Occipital lobe (tissue), 1 donor: ENCODE measurements at regions not wholly inside any gene's neighbourhood (a gene's known extent, or its start where the extent isn't known, plus 50 kb on each side); places are given as distances from the start of the nearest gene placed in this dataset.
"Not testable (repeated sequence)": the region's sequence is repeated elsewhere in the genome, so short reads cannot be mapped to it uniquely, and the experiment has no call there.

Experiments used
- DNase-seq: peaks from one replicate; lab custom pipeline; 2025; lab: John Stamatoyannopoulos, UW

GRCh38 chr14:86420131-86420530 lies 890.2 kb downstream of the FLRT2 start:
- no peak for DNase-seq

GRCh38 chr14:86414146-86414545 lies 884.2 kb downstream of the FLRT2 start:
- DNase-seq: no peak

GRCh38 chr14:86404989-86405649 lies 875.2 kb downstream of the FLRT2 start:
- DNase-seq: no peak

- no peak for DNase-seq
These were observed 874.5 kb downstream of the FLRT2 start for GRCh38 chr14:86404425-86404824.

- no peak for DNase-seq
These were observed 872.6 kb downstream of the FLRT2 start for GRCh38 chr14:86402545-86402944.

GRCh38 chr14:86391085-86391484 lies 861.1 kb downstream of the FLRT2 start:
- no peak for DNase-seq

- no peak for DNase-seq
These were observed 858.3 kb downstream of the FLRT2 start for GRCh38 chr14:86388216-86388615.

GRCh38 chr14:86373886-86374285 lies 843.9 kb downstream of the FLRT2 start:
- no peak for DNase-seq

- no peak for DNase-seq
These were observed 842.5 kb downstream of the FLRT2 start for GRCh38 chr14:86372402-86372801.

- DNase-seq: no peak
These were observed 834.7 kb downstream of the FLRT2 start for GRCh38 chr14:86364634-86365033.

GRCh38 chr14:86363576-86363975 lies 833.6 kb downstream of the FLRT2 start:
- no peak for DNase-seq

- no peak for DNase-seq
These were observed 833.1 kb downstream of the FLRT2 start for GRCh38 chr14:86363047-86363446.

GRCh38 chr14:86357876-86358275 lies 827.9 kb downstream of the FLRT2 start:
- no peak for DNase-seq

- DNase-seq: no peak
These were observed 827.2 kb downstream of the FLRT2 start for GRCh38 chr14:86357119-86357518.

- DNase-seq: no peak
These were observed 817.0 kb downstream of the FLRT2 start for GRCh38 chr14:86346818-86347384.

- no peak for DNase-seq
These were observed 804.4 kb downstream of the FLRT2 start for GRCh38 chr14:86334355-86334754.

- DNase-seq: no peak
These were observed 803.5 kb downstream of the FLRT2 start for GRCh38 chr14:86333493-86333892.

GRCh38 chr14:86331341-86331740 lies 801.4 kb downstream of the FLRT2 start:
- DNase-seq: no peak

GRCh38 chr14:86321151-86321550 lies 791.2 kb downstream of the FLRT2 start:
- DNase-seq: no peak

GRCh38 chr14:86312154-86312665 lies 782.3 kb downstream of the FLRT2 start:
- not testable (repeated sequence) for DNase-seq

- DNase-seq: no peak
These were observed 781.2 kb downstream of the FLRT2 start for GRCh38 chr14:86311151-86311550.

GRCh38 chr14:86310611-86311010 lies 780.7 kb downstream of the FLRT2 start:
- DNase-seq: no peak

- no peak for DNase-seq
These were observed 780.2 kb downstream of the FLRT2 start for GRCh38 chr14:86310148-86310547.
